ENCODE measurements at regions not wholly inside any gene's neighbourhood (a gene's known extent, or its start where the extent isn't known, plus 50 kb on each side); places are given as distances from the start of the nearest gene placed in this dataset.
"Not testable (repeated sequence)": the region's sequence is repeated elsewhere in the genome, so short reads cannot be mapped to it uniquely, and the experiment has no call there.

DNA sequence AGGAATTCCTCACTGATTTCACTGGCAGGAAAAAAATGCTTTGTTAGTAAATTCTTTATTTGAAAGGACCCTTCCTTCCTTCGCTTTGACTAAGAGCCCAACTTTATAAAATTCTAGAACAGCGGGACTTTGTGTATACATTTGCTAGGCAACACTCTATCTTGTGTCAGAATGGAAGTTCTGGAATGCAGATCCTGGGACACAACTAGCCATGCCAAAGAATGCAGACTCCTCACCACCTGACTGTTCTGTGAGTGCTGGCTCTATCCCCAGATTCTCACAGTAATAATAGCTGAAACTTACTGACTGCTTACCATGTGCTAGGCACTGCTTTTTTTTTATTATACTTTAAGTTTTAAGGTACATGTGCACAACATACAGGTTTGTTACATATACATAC, 73.3 kb upstream of the ZDHHC15 start:
- Histone ChIP-seq H3K4me1 (ENCODE audit: control insufficient read depth, insufficient read depth, low read length) (no peaks in the 10 kb centered on the region), H3K4me3 (ENCODE audit: low read depth, low read length) (no peak overlapping the region), H3K36me3 (ENCODE audit: control insufficient read depth in 2 of 2, insufficient read depth in 1 of 2, low read length in 2 of 2) (no peaks in the 10 kb centered on the region), H3K9me3 (ENCODE audit: control insufficient read depth, insufficient read depth, low read depth, low read length) (no peaks in the 10 kb centered on the region; the same call in 1 of the 2 replicates), H3K27ac (ENCODE audit: extremely low read depth, low read depth, low read length) (no peak overlapping the region)
- POLR2A ChIA-PET = no interaction called here
- TF ChIP-seq ZNF530 (tag by site-specific recombination; IDR thresholded peaks at IDR 0.05; ENCODE audit: low read depth) = no peak
- TF ChIP-seq, protein P1, sequence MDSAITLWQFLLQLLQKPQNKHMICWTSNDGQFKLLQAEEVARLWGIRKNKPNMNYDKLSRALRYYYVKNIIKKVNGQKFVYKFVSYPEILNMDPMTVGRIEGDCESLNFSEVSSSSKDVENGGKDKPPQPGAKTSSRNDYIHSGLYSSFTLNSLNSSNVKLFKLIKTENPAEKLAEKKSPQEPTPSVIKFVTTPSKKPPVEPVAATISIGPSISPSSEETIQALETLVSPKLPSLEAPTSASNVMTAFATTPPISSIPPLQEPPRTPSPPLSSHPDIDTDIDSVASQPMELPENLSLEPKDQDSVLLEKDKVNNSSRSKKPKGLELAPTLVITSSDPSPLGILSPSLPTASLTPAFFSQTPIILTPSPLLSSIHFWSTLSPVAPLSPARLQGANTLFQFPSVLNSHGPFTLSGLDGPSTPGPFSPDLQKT (IDR thresholded peaks at IDR 0.05; ENCODE audit: borderline replicate concordance, low read depth, low read length) = no peak
- TF ChIP-seq ZNF2 (tag by site-specific recombination; IDR thresholded peaks at IDR 0.05) = no peak
- TF ChIP-seq ZNF114 (tag by site-specific recombination; IDR thresholded peaks at IDR 0.05) = no peak
- TF ChIP-seq ZNF416 (tag by site-specific recombination; IDR thresholded peaks at IDR 0.05) = no peak
- no peak for TF ChIP-seq HOXC10 (CRISPR knock-in tag; IDR thresholded peaks at IDR 0.05)
- no peak for TF ChIP-seq ZNF302 (tag by site-specific recombination; IDR thresholded peaks at IDR 0.05; ENCODE audit: low read depth)
- CTCF ChIA-PET = no interaction called here

DNA sequence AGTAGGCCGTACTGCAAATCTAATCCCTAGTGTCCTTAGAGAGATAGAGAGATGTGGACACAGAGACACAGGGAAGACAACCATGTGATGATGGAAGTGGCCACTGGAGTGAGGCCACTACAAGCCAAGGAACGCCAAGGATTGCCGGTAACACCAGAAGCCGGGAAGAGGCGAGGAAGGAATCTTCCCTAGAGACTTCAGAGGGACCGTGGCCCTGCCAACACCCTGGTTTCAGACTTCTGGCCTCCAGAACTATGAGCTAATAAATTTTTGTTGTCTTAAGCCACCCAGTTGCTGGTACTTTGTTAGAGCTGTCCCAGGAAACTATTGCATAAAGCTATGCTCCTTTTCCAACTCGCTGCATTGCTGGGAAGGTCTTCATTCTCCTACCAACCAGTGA, 70.3 kb upstream of the ZDHHC15 start:
- POLR2A ChIA-PET; CTCF ChIA-PET; H3K36me3 ChIP-seq (ENCODE audit: control insufficient read depth in 2 of 2, insufficient read depth in 1 of 2, low read length in 2 of 2); H3K27ac ChIP-seq (ENCODE audit: extremely low read depth, low read depth, low read length); H3K9me3 ChIP-seq (ENCODE audit: control insufficient read depth, insufficient read depth, low read depth, low read length); H3K4me3 ChIP-seq (ENCODE audit: low read depth, low read length); H3K4me1 ChIP-seq (ENCODE audit: control insufficient read depth, insufficient read depth, low read length): not testable (repeated sequence)

DNA sequence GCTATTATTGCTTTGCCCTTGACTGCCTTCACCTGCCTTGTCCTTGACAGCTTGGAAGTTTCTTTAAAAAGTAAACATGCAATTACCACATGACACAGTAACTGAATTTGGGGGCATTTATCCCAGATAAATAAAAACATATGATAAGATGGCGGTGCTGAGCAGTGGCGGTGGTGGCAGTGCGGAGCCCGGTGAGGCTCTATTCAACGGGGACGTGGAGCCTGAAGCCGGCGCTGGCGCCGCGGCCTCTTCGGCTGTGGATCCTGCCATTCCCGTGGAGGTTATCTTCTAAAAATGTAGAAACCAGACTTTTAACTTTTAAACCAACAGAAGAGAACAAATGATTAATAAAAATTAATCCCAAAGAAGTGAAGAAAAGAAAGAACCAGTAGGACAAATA, 59.7 kb upstream of the ZDHHC15 start:
- TF ChIP-seq ZNF302 (tag by site-specific recombination; IDR thresholded peaks at IDR 0.05; ENCODE audit: low read depth) = no peak
- no peak for TF ChIP-seq HOXD13 (CRISPR knock-in tag; IDR thresholded peaks at IDR 0.05; ENCODE audit: borderline replicate concordance)
- no peak for TF ChIP-seq ZNF433 (tag by site-specific recombination; IDR thresholded peaks at IDR 0.05; ENCODE audit: low read depth)
- no peak for TF ChIP-seq ZNF677 (tag by site-specific recombination; IDR thresholded peaks at IDR 0.05)
- TF ChIP-seq ZNF660 (tag by site-specific recombination; IDR thresholded peaks at IDR 0.05) = no peak
- TF ChIP-seq, protein P2, sequence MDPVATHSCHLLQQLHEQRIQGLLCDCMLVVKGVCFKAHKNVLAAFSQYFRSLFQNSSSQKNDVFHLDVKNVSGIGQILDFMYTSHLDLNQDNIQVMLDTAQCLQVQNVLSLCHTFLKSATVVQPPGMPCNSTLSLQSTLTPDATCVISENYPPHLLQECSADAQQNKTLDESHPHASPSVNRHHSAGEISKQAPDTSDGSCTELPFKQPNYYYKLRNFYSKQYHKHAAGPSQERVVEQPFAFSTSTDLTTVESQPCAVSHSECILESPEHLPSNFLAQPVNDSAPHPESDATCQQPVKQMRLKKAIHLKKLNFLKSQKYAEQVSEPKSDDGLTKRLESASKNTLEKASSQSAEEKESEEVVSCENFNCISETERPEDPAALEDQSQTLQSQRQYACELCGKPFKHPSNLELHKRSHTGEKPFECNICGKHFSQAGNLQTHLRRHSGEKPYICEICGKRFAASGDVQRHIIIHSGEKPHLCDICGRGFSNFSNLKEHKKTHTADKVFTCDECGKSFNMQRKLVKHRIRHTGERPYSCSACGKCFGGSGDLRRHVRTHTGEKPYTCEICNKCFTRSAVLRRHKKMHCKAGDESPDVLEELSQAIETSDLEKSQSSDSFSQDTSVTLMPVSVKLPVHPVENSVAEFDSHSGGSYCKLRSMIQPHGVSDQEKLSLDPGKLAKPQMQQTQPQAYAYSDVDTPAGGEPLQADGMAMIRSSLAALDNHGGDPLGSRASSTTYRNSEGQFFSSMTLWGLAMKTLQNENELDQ (tag by site-specific recombination; IDR thresholded peaks at IDR 0.05; ENCODE audit: low read depth) = no peak
- TF ChIP-seq, protein P3, sequence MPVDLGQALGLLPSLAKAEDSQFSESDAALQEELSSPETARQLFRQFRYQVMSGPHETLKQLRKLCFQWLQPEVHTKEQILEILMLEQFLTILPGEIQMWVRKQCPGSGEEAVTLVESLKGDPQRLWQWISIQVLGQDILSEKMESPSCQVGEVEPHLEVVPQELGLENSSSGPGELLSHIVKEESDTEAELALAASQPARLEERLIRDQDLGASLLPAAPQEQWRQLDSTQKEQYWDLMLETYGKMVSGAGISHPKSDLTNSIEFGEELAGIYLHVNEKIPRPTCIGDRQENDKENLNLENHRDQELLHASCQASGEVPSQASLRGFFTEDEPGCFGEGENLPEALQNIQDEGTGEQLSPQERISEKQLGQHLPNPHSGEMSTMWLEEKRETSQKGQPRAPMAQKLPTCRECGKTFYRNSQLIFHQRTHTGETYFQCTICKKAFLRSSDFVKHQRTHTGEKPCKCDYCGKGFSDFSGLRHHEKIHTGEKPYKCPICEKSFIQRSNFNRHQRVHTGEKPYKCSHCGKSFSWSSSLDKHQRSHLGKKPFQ (tag by site-specific recombination; IDR thresholded peaks at IDR 0.05) = no peak
- no peak for TF ChIP-seq ZNF155 (tag by site-specific recombination; IDR thresholded peaks at IDR 0.05)
- TF ChIP-seq ZNF785 (tag by site-specific recombination; IDR thresholded peaks at IDR 0.05) = no peak
- TF ChIP-seq ZNF146 (tag by site-specific recombination; IDR thresholded peaks at IDR 0.05) = no peak
- no peak for TF ChIP-seq ZNF670 (tag by site-specific recombination; IDR thresholded peaks at IDR 0.05; ENCODE audit: low read depth)
- no peak for TF ChIP-seq RBAK (tag by site-specific recombination; IDR thresholded peaks at IDR 0.05)
- no peak for TF ChIP-seq ZNF324 (tag by site-specific recombination; IDR thresholded peaks at IDR 0.05)
- no peak for TF ChIP-seq ZNF791 (tag by site-specific recombination; IDR thresholded peaks at IDR 0.05)
- no peak for TF ChIP-seq ZNF501 (tag by site-specific recombination; IDR thresholded peaks at IDR 0.05)
- TF ChIP-seq, protein P4, sequence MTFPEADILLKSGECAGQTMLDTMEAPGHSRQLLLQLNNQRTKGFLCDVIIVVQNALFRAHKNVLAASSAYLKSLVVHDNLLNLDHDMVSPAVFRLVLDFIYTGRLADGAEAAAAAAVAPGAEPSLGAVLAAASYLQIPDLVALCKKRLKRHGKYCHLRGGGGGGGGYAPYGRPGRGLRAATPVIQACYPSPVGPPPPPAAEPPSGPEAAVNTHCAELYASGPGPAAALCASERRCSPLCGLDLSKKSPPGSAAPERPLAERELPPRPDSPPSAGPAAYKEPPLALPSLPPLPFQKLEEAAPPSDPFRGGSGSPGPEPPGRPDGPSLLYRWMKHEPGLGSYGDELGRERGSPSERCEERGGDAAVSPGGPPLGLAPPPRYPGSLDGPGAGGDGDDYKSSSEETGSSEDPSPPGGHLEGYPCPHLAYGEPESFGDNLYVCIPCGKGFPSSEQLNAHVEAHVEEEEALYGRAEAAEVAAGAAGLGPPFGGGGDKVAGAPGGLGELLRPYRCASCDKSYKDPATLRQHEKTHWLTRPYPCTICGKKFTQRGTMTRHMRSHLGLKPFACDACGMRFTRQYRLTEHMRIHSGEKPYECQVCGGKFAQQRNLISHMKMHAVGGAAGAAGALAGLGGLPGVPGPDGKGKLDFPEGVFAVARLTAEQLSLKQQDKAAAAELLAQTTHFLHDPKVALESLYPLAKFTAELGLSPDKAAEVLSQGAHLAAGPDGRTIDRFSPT (tag by site-specific recombination; IDR thresholded peaks at IDR 0.05) = no peak
- no peak for TF ChIP-seq ZNF560 (tag by site-specific recombination; IDR thresholded peaks at IDR 0.05; ENCODE audit: borderline replicate concordance)
- no peak for TF ChIP-seq ZNF529 (tag by site-specific recombination; IDR thresholded peaks at IDR 0.05; ENCODE audit: insufficient replicate concordance)
- no peaks in the 10 kb centered on the region for H3K4me1 ChIP-seq (ENCODE audit: control insufficient read depth, insufficient read depth, low read length)
- H3K36me3 ChIP-seq (ENCODE audit: control insufficient read depth in 2 of 2, insufficient read depth in 1 of 2, low read length in 2 of 2) = no peaks in the 10 kb centered on the region
- POLR2A ChIA-PET = no interaction called here
- CTCF ChIA-PET = no interaction called here
- no peak overlapping the region for H3K27ac ChIP-seq (ENCODE audit: extremely low read depth, low read depth, low read length)
- H3K9me3 ChIP-seq (ENCODE audit: control insufficient read depth, insufficient read depth, low read depth, low read length) = no peaks in the 10 kb centered on the region
- H3K4me3 ChIP-seq (ENCODE audit: low read depth, low read length) = no peak overlapping the region

All from HEK293 (cell line).